SK-N-SH (cell line): ENCODE measurements at regions not wholly inside any gene's neighbourhood (a gene's known extent, or its start where the extent isn't known, plus 50 kb on each side); places are given as distances from the start of the nearest gene placed in this dataset.

Source experiments
- CHD2 ChIP-seq: fragments of 150-350 bp; IDR thresholded peaks from 2 replicates; pipeline ENCODE4 v1.6.1; 2018; ENCODE audit warnings: low read length; ENCODE audit not compliant: partially characterized antibody
- ELF1 ChIP-seq: IDR thresholded peaks from 2 replicates; pipeline ENCODE4 v1.4.0; 2012
- FOSL2 ChIP-seq: IDR thresholded peaks from 2 replicates; pipeline ENCODE4 v1.4.0; 2012; ENCODE audit warnings: low read depth, mild to moderate bottlenecking, moderate library complexity, borderline replicate concordance
- GABPA ChIP-seq: IDR thresholded peaks from 2 replicates; pipeline ENCODE4 v1.4.0; 2012; ENCODE audit warnings: low read depth, mild to moderate bottlenecking
- JUND ChIP-seq: IDR thresholded peaks from 2 replicates; pipeline ENCODE4 v1.4.0; 2012
- MXI1 ChIP-seq: IDR thresholded peaks from 2 replicates; pipeline ENCODE4 v1.6.1; 2012; ENCODE audit warnings: mild to moderate bottlenecking, low read depth, low read length, improper control_type of control experiment
- NFIC ChIP-seq: IDR thresholded peaks from 2 replicates; pipeline ENCODE4 v1.4.0; 2012; ENCODE audit warnings: borderline replicate concordance
- NRF1 ChIP-seq: IDR thresholded peaks from 2 replicates; pipeline ENCODE4 v1.6.1; 2012; ENCODE audit warnings: low read depth, mild to moderate bottlenecking, low read length
- RAD21 ChIP-seq: IDR thresholded peaks from 2 replicates; pipeline ENCODE4 v1.6.1; 2012; ENCODE audit warnings: mild to moderate bottlenecking, low read length
- RXRA ChIP-seq: IDR thresholded peaks from 2 replicates; pipeline ENCODE4 v1.4.0; 2012; ENCODE audit warnings: low read depth, mild to moderate bottlenecking, borderline replicate concordance
- TAF1 ChIP-seq: IDR thresholded peaks from 2 replicates; pipeline ENCODE4 v1.6.1; 2012; ENCODE audit warnings: low read depth, mild to moderate bottlenecking, low read length, moderate library complexity, borderline replicate concordance
- TCF12 ChIP-seq: IDR thresholded peaks from 2 replicates; pipeline ENCODE4 v1.4.0; 2012
- TF ChIP-seq, protein P1 (sequence below): IDR thresholded peaks from 2 replicates; pipeline ENCODE4 v1.4.0; 2012; ENCODE audit warnings: low read depth, borderline replicate concordance
- TF ChIP-seq, protein P2 (sequence below): fragments of 150-350 bp; IDR thresholded peaks from 2 replicates; pipeline ENCODE4 v1.6.1; 2017; ENCODE audit warnings: antibody characterized with exemption, low read length, low read depth, borderline replicate concordance
- TF ChIP-seq, protein P3 (sequence below): IDR thresholded peaks from 2 replicates; pipeline ENCODE4; 2012

DNA sequence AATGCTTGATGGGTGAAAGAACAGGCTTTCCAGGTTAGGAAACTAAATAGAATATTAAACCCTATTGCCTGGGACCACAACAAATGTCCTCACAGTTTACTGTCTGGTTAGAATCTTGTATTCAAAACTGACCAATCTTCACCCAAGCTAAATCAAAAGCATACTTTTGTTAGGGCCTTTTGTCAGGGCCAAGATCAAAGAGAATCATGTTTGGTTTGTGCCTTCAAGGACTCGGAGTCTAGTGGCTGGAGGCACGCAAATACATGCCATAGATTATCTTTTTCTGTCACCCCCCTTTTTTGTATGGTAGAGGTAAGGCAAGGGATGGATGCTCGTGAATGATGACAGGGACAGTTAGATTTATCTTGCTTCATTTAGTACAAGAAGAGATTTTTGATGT is 51.1 kb upstream of the AKAP6 start (continued):
- TF ChIP-seq, protein P1, sequence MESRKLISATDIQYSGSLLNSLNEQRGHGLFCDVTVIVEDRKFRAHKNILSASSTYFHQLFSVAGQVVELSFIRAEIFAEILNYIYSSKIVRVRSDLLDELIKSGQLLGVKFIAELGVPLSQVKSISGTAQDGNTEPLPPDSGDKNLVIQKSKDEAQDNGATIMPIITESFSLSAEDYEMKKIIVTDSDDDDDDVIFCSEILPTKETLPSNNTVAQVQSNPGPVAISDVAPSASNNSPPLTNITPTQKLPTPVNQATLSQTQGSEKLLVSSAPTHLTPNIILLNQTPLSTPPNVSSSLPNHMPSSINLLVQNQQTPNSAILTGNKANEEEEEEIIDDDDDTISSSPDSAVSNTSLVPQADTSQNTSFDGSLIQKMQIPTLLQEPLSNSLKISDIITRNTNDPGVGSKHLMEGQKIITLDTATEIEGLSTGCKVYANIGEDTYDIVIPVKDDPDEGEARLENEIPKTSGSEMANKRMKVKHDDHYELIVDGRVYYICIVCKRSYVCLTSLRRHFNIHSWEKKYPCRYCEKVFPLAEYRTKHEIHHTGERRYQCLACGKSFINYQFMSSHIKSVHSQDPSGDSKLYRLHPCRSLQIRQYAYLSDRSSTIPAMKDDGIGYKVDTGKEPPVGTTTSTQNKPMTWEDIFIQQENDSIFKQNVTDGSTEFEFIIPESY = no peak
- TF ChIP-seq ELF1 (no peak), CHD2 (no peak), NRF1 (no peak), RAD21 (no peak), MXI1 (no peak), GABPA (no peak), TCF12 (no peak), NFIC (no peak), FOSL2 (no peak), RXRA (no peak), JUND (no peak), TAF1 (no peak)
- TF ChIP-seq, protein P2, sequence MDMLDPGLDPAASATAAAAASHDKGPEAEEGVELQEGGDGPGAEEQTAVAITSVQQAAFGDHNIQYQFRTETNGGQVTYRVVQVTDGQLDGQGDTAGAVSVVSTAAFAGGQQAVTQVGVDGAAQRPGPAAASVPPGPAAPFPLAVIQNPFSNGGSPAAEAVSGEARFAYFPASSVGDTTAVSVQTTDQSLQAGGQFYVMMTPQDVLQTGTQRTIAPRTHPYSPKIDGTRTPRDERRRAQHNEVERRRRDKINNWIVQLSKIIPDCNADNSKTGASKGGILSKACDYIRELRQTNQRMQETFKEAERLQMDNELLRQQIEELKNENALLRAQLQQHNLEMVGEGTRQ = no peak
- TF ChIP-seq, protein P3, sequence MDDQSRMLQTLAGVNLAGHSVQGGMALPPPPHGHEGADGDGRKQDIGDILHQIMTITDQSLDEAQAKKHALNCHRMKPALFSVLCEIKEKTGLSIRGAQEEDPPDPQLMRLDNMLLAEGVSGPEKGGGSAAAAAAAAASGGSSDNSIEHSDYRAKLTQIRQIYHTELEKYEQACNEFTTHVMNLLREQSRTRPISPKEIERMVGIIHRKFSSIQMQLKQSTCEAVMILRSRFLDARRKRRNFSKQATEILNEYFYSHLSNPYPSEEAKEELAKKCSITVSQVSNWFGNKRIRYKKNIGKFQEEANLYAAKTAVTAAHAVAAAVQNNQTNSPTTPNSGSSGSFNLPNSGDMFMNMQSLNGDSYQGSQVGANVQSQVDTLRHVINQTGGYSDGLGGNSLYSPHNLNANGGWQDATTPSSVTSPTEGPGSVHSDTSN = no peak
